ENCODE measurements at regions not wholly inside any gene's neighbourhood (a gene's known extent, or its start where the extent isn't known, plus 50 kb on each side); places are given as distances from the start of the nearest gene placed in this dataset.

GRCh38 chr10:10233229-10233628 lies 784.4 kb upstream of the CELF2 start:
- WGBS (ENCODE audit: extremely low coverage, insufficient coverage, insufficient read length): no CpG with 5 or more reads among the region's 2 CpGs
- H3K4me3 ChIP-seq (ENCODE audit: low read depth, low read length): no peak overlapping the region
- no peak overlapping the region for H3K23ac ChIP-seq (ENCODE audit: low read length)
- H4K8ac ChIP-seq (ENCODE audit: low read depth, low read length): no peak overlapping the region
- H2AFZ ChIP-seq (ENCODE audit: insufficient read depth, low read length, poor library complexity): no peak overlapping the region
- no peak overlapping the region for H3K9ac ChIP-seq (ENCODE audit: low read length)
- H3K14ac ChIP-seq (ENCODE audit: low read length): no peak overlapping the region
- no peak overlapping the region for H3K27ac ChIP-seq (ENCODE audit: low read depth, low read length)
- H4K91ac ChIP-seq (ENCODE audit: low read depth, low read length): no peak overlapping the region
- H2BK12ac ChIP-seq (ENCODE audit: low read length): no peak overlapping the region
- no peaks in the 10 kb centered on the region for H3K79me2 ChIP-seq (ENCODE audit: control insufficient read depth, insufficient read depth, low read length, poor library complexity)
- H2AK5ac ChIP-seq (ENCODE audit: low read length): no peak overlapping the region
- no peak overlapping the region for H3K4me2 ChIP-seq (ENCODE audit: low read length)
- no peaks in the 10 kb centered on the region for H3K4me1 ChIP-seq (ENCODE audit: control insufficient read depth in 1 of 2, insufficient read depth in 2 of 2, low read length in 2 of 2)
- no peaks in the 10 kb centered on the region for H3K36me3 ChIP-seq (ENCODE audit: control insufficient read depth in 1 of 2, insufficient read depth in 2 of 2, low read length in 2 of 2)
- H3K18ac ChIP-seq (ENCODE audit: low read length): no peak overlapping the region
- DNase-seq: no peak
- H4K12ac ChIP-seq (ENCODE audit: low read depth, low read length): no peak overlapping the region
- no peak overlapping the region for H2BK120ac ChIP-seq (ENCODE audit: insufficient read depth, low read length, poor library complexity)
- no peaks in the 10 kb centered on the region for H3K79me1 ChIP-seq (ENCODE audit: low read length)
- no peaks in the 10 kb centered on the region for H3K27me3 ChIP-seq (ENCODE audit: insufficient read depth, low read length)
- H2BK5ac ChIP-seq (ENCODE audit: low read depth, low read length, poor library complexity): no peak overlapping the region
- H3K4ac ChIP-seq (ENCODE audit: low read depth, low read length): no peak overlapping the region
- no peaks in the 10 kb centered on the region for H3K9me3 ChIP-seq (ENCODE audit: insufficient read depth, low read depth, low read length)

- no peak for DNase-seq
- Histone ChIP-seq H2AFZ (ENCODE audit: insufficient read depth, low read length, poor library complexity) (no peak overlapping the region), H2BK12ac (ENCODE audit: low read length) (no peak overlapping the region), H3K79me2 (ENCODE audit: control insufficient read depth, insufficient read depth, low read length, poor library complexity) (no peaks in the 10 kb centered on the region), H3K9me3 (ENCODE audit: insufficient read depth, low read depth, low read length) (no peaks in the 10 kb centered on the region), H3K27ac (ENCODE audit: low read depth, low read length) (no peak overlapping the region), H2AK5ac (ENCODE audit: low read length) (no peak overlapping the region), H4K8ac (ENCODE audit: low read depth, low read length) (no peak overlapping the region), H3K4ac (ENCODE audit: low read depth, low read length) (no peak overlapping the region), H3K14ac (ENCODE audit: low read length) (no peak overlapping the region), H2BK120ac (ENCODE audit: insufficient read depth, low read length, poor library complexity) (no peak overlapping the region), H4K12ac (ENCODE audit: low read depth, low read length) (no peak overlapping the region), H3K36me3 (ENCODE audit: control insufficient read depth in 1 of 2, insufficient read depth in 2 of 2, low read length in 2 of 2) (no peaks in the 10 kb centered on the region), H3K4me2 (ENCODE audit: low read length) (no peak overlapping the region), H3K79me1 (ENCODE audit: low read length) (no peaks in the 10 kb centered on the region), H4K91ac (ENCODE audit: low read depth, low read length) (no peak overlapping the region), H2BK5ac (ENCODE audit: low read depth, low read length, poor library complexity) (no peak overlapping the region), H3K23ac (ENCODE audit: low read length) (no peak overlapping the region), H3K27me3 (ENCODE audit: insufficient read depth, low read length) (no peaks in the 10 kb centered on the region), H3K9ac (ENCODE audit: low read length) (no peak overlapping the region), H3K4me1 (ENCODE audit: control insufficient read depth in 1 of 2, insufficient read depth in 2 of 2, low read length in 2 of 2) (no peaks in the 10 kb centered on the region), H3K18ac (ENCODE audit: low read length) (no peak overlapping the region), H3K4me3 (ENCODE audit: low read depth, low read length) (no peak overlapping the region)
- WGBS (ENCODE audit: extremely low coverage, insufficient coverage, insufficient read length): no CpG with 5 or more reads among the region's 3 CpGs
These were observed 782.7 kb upstream of the CELF2 start for GRCh38 chr10:10235003-10235402.

- H3K14ac ChIP-seq (ENCODE audit: low read length): no peak overlapping the region
- no peak overlapping the region for H3K27ac ChIP-seq (ENCODE audit: low read depth, low read length)
- no peak overlapping the region for H4K8ac ChIP-seq (ENCODE audit: low read depth, low read length)
- H3K18ac ChIP-seq (ENCODE audit: low read length): no peak overlapping the region
- no peaks in the 10 kb centered on the region for H3K9me3 ChIP-seq (ENCODE audit: insufficient read depth, low read depth, low read length)
- no peak overlapping the region for H2AK5ac ChIP-seq (ENCODE audit: low read length)
- H3K4me2 ChIP-seq (ENCODE audit: low read length): no peak overlapping the region
- no peak overlapping the region for H4K12ac ChIP-seq (ENCODE audit: low read depth, low read length)
- no peaks in the 10 kb centered on the region for H3K27me3 ChIP-seq (ENCODE audit: insufficient read depth, low read length)
- H3K23ac ChIP-seq (ENCODE audit: low read length): no peak overlapping the region
- H3K4ac ChIP-seq (ENCODE audit: low read depth, low read length): no peak overlapping the region
- H4K91ac ChIP-seq (ENCODE audit: low read depth, low read length): no peak overlapping the region
- H3K79me1 ChIP-seq (ENCODE audit: low read length): no peaks in the 10 kb centered on the region
- H3K36me3 ChIP-seq (ENCODE audit: control insufficient read depth in 1 of 2, insufficient read depth in 2 of 2, low read length in 2 of 2): no peaks in the 10 kb centered on the region
- no peak overlapping the region for H2AFZ ChIP-seq (ENCODE audit: insufficient read depth, low read length, poor library complexity)
- H3K4me3 ChIP-seq (ENCODE audit: low read depth, low read length): no peak overlapping the region
- no CpG with 5 or more reads among the region's 6 CpGs for WGBS (ENCODE audit: extremely low coverage, insufficient coverage, insufficient read length)
- no peak overlapping the region for H3K9ac ChIP-seq (ENCODE audit: low read length)
- no peak overlapping the region for H2BK120ac ChIP-seq (ENCODE audit: insufficient read depth, low read length, poor library complexity)
- H2BK12ac ChIP-seq (ENCODE audit: low read length): no peak overlapping the region
- H3K79me2 ChIP-seq (ENCODE audit: control insufficient read depth, insufficient read depth, low read length, poor library complexity): no peaks in the 10 kb centered on the region
- no peak for DNase-seq
- H2BK5ac ChIP-seq (ENCODE audit: low read depth, low read length, poor library complexity): no peak overlapping the region
- H3K4me1 ChIP-seq (ENCODE audit: control insufficient read depth in 1 of 2, insufficient read depth in 2 of 2, low read length in 2 of 2): no peaks in the 10 kb centered on the region
These were observed 770.1 kb upstream of the CELF2 start for GRCh38 chr10:10247585-10247984.

- H3K9me3 ChIP-seq (ENCODE audit: insufficient read depth, low read depth, low read length): no peaks in the 10 kb centered on the region
- no peak overlapping the region for H2AFZ ChIP-seq (ENCODE audit: insufficient read depth, low read length, poor library complexity)
- no peak overlapping the region for H3K4ac ChIP-seq (ENCODE audit: low read depth, low read length)
- no peaks in the 10 kb centered on the region for H3K79me2 ChIP-seq (ENCODE audit: control insufficient read depth, insufficient read depth, low read length, poor library complexity)
- DNase-seq: no peak
- no peaks in the 10 kb centered on the region for H3K36me3 ChIP-seq (ENCODE audit: control insufficient read depth in 1 of 2, insufficient read depth in 2 of 2, low read length in 2 of 2)
- no peaks in the 10 kb centered on the region for H3K27me3 ChIP-seq (ENCODE audit: insufficient read depth, low read length)
- no peak overlapping the region for H2BK5ac ChIP-seq (ENCODE audit: low read depth, low read length, poor library complexity)
- H3K27ac ChIP-seq (ENCODE audit: low read depth, low read length): no peak overlapping the region
- H4K91ac ChIP-seq (ENCODE audit: low read depth, low read length): no peak overlapping the region
- H2BK12ac ChIP-seq (ENCODE audit: low read length): no peak overlapping the region
- no peaks in the 10 kb centered on the region for H3K4me1 ChIP-seq (ENCODE audit: control insufficient read depth in 1 of 2, insufficient read depth in 2 of 2, low read length in 2 of 2)
- H3K79me1 ChIP-seq (ENCODE audit: low read length): no peaks in the 10 kb centered on the region
- no peak overlapping the region for H2BK120ac ChIP-seq (ENCODE audit: insufficient read depth, low read length, poor library complexity)
- no peak overlapping the region for H3K4me2 ChIP-seq (ENCODE audit: low read length)
- no CpG with 5 or more reads among the region's 3 CpGs for WGBS (ENCODE audit: extremely low coverage, insufficient coverage, insufficient read length)
- no peak overlapping the region for H3K18ac ChIP-seq (ENCODE audit: low read length)
- no peak overlapping the region for H3K23ac ChIP-seq (ENCODE audit: low read length)
- H3K14ac ChIP-seq (ENCODE audit: low read length): no peak overlapping the region
- H2AK5ac ChIP-seq (ENCODE audit: low read length): no peak overlapping the region
- no peak overlapping the region for H4K12ac ChIP-seq (ENCODE audit: low read depth, low read length)
- H3K9ac ChIP-seq (ENCODE audit: low read length): no peak overlapping the region
- no peak overlapping the region for H3K4me3 ChIP-seq (ENCODE audit: low read depth, low read length)
- no peak overlapping the region for H4K8ac ChIP-seq (ENCODE audit: low read depth, low read length)
These were observed 760.8 kb upstream of the CELF2 start for GRCh38 chr10:10256860-10257259.
